ENCODE measurements at regions not wholly inside any gene's neighbourhood (a gene's known extent, or its start where the extent isn't known, plus 50 kb on each side); places are given as distances from the start of the nearest gene placed in this dataset.

- no peak for TF ChIP-seq CTCF (conservative IDR thresholded peaks at IDR 0.05; ENCODE audit: low read depth, low read length)
- TF ChIP-seq EZH2 (IDR thresholded peaks at IDR 0.05; ENCODE audit: borderline replicate concordance, low read depth, low read length, poor library complexity, severe bottlenecking) = no peak
These were observed 52.5 kb upstream of the SUCLG2 start for GRCh38 chr3:67706934-67707333.
